NCI-H526 (cell line): ENCODE measurements at regions not wholly inside any gene's neighbourhood (a gene's known extent, or its start where the extent isn't known, plus 50 kb on each side); places are given as distances from the start of the nearest gene placed in this dataset.
"Not testable (repeated sequence)": the region's sequence is repeated elsewhere in the genome, so short reads cannot be mapped to it uniquely, and the experiment has no call there.

Source experiments
- DNase-seq, 2 experiments: peaks; one replicate each; lab custom pipeline; 2025; lab: John Stamatoyannopoulos, UW

DNA sequence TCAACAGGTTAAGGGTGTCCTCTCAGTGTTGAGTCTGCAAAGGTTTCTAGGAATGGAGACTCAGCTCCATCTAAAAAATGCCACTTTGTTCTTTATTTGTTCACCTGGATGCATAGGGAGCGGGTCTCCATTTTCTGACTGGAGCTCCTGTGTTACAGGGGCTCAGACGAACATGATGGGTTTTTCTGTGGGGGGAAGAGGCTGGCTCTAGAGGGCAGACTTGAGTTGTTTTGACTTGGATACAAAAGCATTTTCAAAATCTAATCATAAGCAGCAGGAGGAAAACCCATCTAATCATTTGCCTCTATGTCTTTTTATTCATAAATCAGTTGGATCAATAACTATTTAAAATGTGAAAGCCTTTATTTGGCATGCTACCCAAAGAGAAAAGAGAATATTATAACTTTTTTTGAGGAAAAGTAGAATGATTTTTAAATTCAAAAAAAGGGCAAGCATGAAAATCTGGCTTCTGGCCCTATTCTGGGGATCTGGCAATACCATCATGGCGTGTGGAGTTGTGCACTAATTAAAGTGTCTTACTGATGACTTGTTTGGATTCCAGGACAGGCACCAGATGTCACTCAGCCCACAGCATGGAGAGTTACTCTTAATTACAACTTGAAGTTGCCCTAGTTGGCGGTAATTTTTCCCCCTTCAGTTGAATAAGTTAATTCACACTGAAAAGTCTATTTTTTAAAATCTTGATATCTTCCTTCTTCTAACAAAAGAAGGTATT lies 594.9 kb downstream of the REEP3 start:
- peak in 1 of 2 experiments; percentile 30 for DNase-seq

DNA sequence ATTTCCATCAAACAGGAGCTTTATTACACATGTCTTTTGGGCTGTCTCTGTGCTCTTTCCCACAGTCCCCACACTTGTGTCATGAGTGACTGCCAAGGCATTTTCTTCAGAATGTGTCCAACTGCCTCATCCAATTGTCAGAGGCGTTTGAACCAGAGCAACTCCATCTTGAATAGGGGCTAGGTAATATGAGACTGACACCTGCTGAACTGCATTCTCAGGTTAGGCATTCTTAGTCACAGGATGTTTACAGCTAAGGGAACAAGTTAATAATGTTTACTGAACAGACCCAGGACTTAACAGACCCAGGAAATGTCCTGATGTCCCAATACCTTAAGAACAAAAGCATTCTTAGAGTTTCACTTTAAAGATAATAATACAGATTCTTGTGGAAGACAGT lies 595.5 kb downstream of the REEP3 start:
- no peak for DNase-seq

DNA sequence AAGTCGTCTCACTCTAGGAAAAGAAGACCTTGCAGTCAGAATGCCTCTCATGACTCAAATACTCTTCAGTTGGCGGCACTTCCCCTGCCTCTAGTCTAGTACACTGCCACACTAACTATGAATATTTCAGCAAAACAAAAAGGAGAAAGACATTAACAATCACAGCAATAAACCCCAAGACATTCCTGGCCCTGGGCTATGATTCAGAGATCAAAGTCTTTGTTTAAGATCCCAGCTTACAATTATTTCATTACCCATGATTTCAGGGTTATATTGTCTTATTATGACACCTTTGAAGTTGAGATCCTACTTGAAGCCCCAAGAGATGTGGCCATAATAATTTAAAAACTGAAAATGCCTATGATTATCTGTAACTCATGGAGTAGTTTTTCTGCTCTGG lies 597.5 kb downstream of the REEP3 start:
- no peak for DNase-seq

DNA sequence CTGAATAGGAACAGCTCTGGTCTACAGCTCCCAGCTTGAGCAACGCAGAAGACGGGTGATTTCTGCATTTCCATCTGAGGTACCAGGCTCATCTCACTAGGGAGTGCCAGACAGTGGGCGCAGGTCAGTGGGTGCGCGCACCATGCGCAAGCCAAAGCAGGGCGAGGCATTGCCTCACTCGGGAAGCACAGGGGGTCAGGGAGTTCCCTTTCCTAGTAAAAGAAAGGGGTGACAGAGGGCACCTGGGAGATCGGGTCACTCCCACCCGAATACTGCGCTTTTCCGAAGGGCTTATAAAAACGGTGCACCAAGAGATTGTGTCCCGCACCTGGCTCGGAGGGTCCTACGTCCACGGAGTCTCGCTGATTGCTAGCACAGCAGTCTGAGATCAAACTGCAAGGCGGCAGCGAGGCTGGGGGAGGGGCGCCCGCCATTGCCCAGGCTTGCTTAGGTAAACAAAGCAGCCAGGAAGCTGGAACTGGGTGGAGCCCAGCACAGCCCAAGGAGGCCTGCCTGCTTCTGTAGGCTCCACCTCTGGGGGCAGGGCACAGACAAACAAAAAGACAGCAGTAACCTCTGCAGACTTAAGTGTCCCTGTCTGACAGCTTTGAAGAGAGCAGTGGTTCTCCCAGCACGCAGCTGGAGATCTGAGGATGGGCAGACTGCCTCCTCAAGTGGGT lies 599.2 kb downstream of the REEP3 start:
- peak; percentile 25 to 38 for DNase-seq

DNA sequence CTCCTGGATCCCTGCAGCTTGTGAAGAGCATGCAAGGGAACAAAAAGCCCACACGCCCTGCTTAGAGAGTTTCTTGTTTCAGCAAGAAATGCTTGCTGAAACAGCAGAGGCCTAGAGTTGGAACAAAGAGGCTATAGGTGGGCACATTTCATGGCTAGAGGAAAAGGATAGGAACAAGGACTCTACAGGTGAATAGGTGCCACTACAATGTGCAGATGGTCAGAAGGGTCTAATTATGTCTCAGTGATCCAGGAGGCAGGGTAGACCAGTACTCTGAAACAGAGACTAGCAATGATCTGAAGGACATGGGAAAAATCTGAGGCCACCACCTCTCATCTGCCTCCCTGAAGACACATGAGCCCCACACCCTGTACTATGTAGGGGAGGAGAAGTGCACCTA lies 609.0 kb downstream of the REEP3 start:
- no peak for DNase-seq

DNA sequence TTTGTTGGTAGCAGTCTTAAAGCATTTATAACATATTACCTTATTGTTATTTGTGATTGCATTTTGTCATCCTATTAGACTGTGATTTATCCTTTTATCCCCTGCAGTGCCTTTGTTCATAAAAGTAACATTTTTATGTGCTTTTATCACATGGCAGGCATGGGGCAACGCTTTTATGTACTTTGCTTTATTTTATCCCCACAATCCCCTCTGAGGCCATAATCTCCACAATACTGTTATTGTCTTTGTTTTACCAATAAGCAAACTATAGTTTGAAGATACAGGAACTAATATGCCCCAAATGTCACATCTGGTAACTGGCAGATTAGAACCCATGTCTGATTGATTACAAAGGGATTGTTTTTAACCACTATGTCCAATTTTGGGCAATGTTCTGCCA lies 613.5 kb downstream of the REEP3 start:
- DNase-seq: no peak

DNA sequence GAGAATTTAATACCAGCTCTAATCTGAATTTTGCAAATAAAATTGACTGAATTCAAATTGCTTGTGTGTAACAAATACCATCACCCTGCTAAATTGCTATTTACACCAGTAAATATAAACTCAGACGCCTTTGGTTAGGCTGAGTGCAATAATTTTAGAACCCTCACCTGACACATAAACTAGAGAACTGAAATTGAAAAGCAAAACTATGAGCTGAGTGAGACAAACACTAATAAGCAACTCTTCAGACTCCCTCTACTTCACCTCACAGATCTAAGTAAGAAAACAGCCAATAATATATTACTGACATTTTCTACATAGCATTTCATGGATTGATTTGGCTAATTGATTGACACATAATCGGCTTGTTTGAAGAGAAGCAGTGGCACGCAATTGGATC lies 621.2 kb downstream of the REEP3 start:
- DNase-seq: no peak

DNA sequence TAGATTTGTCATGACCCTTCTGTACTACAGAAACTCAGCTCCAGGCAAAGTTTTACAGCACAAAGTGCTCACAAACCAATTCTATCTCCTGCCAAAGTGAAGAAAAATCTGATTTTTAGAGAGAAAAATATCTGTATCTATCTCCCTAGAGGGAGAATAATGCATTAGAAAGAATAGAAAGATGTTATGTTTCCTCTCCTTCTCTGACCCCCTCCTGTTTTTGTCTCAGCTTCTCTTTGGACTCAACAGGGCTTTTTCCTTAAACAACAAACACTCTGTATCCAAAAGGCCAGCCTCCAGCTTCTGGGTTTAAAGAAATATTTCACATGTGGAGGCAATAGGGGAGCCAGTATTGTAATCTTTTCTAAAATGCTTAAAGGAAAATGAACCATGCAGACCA lies 627.4 kb downstream of the REEP3 start:
- DNase-seq: no peak

DNA sequence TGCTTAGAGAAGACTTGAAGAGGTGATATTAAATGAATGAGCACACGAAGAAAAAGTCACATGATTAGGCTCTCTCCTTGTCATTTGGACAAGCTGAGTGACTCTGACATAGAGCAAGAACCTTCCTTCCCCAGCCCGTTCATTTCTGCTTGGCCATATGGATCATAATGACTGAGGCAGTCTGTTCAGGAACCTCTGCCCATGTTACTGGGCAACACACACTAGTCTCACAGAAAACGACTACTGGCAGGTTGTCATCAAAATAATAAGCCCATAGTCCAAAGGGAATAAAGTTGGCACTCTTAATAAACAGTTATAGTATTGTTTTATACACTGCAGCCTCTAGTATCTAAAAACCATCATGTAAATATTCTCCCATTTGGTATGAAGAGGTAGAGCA lies 635.0 kb downstream of the REEP3 start:
- no peak for DNase-seq

DNA sequence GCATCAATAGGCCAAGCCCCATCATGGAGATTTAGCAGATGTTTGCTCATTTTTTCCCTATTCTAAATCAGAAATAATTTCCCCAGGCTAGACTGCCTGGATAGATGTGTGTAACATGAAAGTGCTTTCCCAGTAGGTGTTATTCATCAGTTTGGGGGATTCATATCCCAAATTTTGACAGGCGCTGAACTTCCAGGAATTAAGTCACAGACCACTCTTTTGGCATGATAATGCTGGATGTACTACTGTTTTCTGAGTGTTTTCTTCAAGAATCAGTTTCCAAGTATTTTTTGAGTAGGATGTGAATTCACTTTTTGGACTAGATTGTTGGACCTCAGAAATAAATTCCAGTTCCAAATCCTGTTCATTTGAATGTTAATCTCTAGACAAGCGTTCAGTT lies 637.4 kb downstream of the REEP3 start:
- no peak for DNase-seq

DNA sequence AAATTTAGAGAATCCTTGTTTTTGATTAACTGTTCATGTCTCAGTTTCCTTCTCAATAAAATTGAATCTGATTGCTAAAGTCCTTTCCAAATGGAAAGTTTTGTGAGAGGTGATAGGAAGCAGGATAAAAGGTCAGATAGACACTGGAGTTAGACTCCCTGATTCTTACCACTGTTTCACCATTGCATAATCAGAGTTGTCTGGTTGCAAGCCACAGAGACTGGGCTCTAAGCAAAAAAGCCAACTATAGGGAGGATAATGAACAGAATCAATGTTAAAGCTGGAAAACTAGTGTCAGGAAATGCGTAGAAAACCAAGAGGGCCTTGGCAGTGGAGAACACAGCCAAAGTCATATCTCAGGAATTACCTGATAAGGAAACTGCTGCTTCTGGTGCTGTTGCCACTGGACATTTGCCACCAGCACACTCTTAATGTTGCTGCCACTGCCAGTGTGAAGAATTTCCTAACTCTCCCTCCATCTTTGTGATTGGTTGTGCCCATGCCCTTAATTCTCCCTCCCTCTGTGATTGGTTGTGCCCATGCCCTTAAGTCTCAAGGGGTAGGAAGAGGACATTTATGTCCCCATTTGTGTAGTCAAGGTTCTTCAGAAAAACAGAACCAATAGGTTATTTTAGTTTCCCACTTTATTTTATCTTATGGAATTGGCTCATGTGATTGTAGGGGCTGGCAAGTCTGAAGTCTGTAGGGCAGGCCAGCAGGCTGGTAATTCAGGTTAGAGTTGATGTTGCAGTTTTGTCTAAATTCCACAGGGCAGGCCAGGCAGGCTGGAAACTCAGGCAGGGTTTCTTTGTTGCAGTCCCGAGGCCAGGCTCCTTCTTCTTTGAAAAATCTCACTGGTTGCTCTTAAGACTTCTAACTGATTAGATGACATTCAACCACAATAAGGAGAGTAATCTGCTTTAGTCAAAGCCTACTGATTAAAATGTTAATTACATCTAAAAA lies 639.0 kb downstream of the REEP3 start:
- DNase-seq: no peak

DNA sequence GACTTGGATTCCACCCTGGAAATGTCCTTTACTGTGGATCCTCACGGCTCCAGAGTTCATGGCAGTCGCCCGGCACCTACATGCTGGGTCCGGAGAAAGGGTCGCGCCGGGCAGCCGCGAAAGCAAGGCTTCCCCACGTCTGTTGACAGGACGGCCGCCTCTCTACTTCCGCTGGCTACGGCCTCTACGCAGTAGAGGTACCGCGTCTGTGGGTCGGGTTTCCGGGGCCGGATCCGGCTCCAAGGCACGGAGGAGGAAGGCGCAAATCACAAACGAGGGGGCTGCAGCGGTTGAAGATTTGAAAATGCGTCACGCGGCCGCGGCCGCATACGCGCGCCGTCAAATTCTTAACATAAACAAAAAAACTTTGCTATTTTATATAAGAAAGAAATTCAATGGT lies 649.6 kb downstream of the REEP3 start:
- no peak for DNase-seq

DNA sequence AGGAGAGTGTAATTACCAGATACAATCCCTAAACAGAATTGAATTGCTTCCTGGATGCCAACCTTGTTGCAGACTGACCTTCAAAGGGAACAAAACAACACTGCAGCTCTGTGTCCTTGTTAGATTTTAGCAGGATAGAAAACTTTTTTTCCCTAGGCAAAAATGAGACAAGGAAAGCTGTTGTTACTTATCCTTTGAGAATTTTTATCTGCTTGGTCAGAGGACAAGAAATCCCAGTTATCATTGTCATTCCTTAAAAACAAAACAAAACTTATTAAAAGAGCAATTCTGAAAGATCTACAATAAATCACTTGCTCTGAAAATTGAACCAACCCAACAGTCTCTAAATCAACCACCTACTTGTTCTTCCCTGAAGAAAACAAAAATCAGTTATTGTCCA lies 652.6 kb downstream of the REEP3 start:
- no peak for DNase-seq

DNA sequence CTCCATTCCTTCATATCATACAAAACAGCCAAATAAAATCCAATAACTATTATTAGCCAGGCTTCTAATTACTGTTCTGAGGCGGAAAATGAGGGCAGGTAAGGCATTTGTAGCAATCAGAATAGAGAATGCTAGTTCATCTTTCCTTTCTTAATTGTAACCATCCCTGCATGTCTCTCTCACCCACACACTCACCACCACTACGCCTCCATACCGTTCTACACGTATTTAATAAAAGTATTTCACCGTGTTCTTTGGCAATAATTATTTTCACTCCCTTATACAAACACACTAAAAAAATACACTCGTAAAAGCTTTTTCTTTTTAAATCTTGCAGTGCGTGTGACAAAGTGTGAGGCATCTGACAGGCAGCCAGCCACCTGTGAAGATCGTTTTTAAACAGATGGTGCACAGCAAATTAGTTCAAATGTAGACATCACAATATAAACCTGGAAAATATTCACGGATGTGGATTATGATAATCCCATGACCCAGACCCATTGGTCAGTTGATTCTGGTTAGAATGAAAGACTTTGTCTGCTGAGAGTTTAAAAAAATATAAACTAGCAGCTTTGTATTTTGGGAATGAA lies 653.6 kb downstream of the REEP3 start:
- DNase-seq: no peak

DNA sequence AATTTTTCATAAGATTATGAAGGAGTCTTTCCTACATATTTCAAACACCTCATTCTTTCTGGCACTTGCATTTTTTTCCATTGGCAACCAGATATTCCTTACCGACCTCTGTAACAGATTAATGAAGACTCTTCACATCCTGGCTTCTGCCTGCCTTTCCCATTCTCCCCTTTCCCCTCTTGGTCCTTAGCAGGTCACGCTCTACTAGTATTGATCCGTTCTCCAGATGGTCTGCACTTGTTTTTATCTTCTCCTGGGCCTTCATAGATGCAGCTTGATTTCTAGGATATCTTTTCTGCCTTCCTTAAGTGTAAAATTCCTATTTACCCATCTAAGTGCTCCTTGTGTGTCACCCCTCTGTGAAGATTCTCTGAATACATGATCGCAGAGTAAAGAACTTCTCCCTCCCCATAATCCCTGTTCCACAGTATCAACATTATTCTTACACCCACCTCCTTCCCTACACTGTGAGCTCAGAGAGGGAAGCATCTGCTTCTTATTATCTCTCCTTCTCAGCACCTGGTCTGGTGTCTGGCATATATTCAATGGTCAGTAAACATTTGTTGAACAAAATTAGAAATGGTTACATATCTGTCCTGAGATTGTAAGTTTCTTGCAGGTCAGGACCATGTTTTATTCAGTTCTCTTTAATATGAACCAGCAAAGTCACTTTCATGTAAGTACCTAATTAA lies 654.2 kb downstream of the REEP3 start:
- DNase-seq: no peak

DNA sequence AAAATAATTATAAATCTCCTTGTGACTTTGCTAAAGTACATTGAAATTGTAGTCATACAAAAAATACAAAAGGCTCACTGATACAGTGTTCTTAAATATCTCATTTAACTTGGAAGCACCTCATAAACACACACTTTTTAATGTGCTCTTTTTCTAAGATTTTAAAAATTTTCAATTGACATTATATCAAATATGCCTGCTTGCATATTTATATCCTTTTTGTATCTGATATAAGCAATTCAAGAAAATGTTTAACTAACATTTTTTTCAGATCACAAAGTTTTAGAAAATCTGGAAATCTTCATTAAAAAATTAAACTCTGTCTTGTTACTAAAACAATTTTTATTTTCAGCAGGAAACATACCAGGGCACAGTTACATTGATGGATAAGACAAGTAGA lies 661.5 kb downstream of the REEP3 start:
- no peak for DNase-seq

DNA sequence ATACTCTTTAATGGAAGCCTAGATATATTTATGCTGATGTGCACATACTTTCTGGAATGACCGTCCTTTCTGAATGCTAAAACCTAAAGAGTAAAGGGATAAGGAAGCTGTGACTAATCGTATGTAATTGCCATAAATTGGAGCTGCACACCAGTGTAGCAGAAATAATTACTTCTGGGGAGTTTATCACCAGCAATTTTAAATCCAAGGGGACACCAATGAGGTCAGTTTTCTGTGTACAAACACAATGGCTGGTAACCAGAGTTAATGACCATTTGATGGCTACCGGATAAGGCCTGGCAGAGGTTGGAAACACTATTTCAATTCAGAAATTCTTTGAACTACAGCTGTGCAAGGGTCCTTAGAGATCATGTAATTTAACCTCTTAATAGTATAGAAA lies 670.1 kb downstream of the REEP3 start:
- no peak for DNase-seq

DNA sequence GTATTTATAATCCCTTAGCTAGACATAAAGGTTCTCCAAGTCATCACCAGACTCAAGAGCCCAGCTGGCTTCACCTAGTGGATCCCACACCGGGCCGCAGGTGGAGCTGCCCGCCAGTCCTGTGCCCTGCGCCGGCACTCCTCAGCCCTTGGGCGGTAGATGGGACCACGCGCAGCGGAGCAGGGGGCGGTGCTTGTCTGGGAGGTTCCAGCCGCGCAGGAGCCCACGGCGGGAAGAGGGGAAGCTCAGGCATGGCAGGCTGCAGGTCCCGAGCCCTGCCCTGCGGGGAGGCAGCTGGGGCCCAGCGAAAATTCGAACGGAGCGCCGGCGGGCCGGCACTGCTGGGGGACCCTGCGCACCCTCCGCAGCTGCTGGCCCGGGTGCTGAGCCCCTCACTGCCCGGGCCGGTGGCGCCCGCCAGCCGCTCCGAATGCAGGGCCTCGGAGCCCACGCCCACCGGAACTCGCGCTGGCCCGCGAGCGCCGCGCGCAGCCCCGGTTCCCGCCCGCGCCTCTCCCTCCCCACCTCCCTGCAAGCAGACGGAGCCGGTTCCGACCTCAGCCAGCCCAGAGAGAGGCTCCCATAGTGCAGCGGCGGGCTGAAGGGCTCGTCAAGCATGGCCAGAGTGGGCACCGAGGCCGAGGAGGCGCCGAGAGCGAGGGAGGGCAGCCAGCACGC lies 675.6 kb downstream of the REEP3 start:
- DNase-seq: no peak

DNA sequence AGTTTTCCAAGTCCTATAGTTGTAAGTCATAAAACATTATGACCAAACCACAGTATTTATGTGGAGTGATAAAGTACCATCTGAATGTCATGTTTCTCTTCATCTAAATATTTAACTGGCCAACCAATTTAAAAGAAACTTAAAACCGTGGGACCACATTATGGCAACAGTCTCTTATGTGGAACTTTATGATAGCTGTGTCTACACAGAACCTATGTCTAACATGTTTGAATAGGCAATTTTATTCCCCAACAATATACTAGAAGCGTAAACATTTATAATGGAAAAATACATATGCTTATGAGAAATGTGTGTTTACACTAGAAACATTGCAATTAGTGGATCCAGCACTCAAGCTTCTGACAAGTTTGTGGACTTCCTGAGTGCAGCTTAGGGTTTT lies 680.7 kb downstream of the REEP3 start:
- no peak for DNase-seq

DNA sequence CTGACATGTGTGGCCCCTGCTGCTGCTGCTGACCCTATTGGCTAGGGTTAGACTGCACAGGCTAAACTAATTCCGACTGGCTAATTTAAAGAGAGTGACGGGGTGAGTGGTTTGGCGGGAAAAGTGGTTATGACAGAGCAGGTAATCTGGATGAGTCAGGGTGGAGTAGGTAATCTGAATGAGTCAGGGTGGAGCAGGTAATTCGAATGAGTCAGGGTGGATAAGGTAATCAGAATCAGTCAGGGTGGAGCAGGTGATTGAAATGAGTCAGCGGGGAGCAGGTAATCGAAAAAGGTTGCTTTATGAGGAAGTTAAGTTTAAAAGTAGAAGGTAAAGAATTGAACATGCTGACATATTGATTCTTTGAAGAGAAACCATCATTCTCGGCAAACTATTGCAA lies 683.3 kb downstream of the REEP3 start:
- DNase-seq: not testable (repeated sequence)

DNA sequence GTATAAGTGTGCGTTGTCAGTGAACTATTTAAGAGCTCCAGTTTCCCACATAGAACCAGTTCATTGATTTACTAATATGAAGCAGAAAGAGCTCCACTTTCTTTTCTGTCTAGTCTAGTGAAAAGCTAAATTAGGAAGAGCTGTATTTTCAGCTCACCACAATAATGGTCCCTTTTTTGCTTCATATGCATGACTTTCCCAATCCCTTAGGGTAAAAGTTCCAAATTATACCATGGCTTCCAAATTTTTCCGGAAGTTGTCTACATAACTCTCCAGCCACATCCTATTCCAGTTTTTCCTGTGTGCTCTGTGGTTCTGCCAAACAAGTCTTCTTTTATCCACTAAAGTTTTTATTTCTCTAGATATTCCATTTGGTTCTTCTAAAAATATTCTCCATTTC lies 685.2 kb downstream of the REEP3 start:
- DNase-seq: no peak
